PFSK-1 (cell line): ENCODE measurements at regions not wholly inside any gene's neighbourhood (a gene's known extent, or its start where the extent isn't known, plus 50 kb on each side); places are given as distances from the start of the nearest gene placed in this dataset.

Experiments
- FOXP2 ChIP-seq: optimal IDR thresholded peaks from 2 replicates; pipeline ENCODE3; 2011; ENCODE audit warnings: borderline replicate concordance, control low read depth, inconsistent platforms; ENCODE audit not compliant: insufficient read depth; ENCODE audit errors: extremely low read length, extremely low read depth
- POLR2AphosphoS5 ChIP-seq: IDR thresholded peaks from 2 replicates; pipeline ENCODE4 v1.6.1; 2012; ENCODE audit warnings: low read depth, mild to moderate bottlenecking, control low read depth, low read length, moderate library complexity
- SIN3A ChIP-seq: IDR thresholded peaks from 2 replicates; pipeline ENCODE4 v1.6.1; 2012; ENCODE audit warnings: mild to moderate bottlenecking, low read length, moderate library complexity, borderline replicate concordance; ENCODE audit not compliant: insufficient read depth
- TAF1 ChIP-seq: IDR thresholded peaks from 2 replicates; pipeline ENCODE4 v1.6.1; 2012; ENCODE audit warnings: low read length, control low read depth, borderline replicate concordance; ENCODE audit not compliant: insufficient read depth
- TF ChIP-seq, protein P1 (sequence below), 2 experiments: IDR thresholded peaks; 2 replicates each; pipeline versions ENCODE4 v1.6.1 to v1.8.0; 2011 to 2012; ENCODE audit warnings: low read depth in 2 of 2, low read length in 2 of 2, control low read depth in 1 of 2, inconsistent platforms in 1 of 2, mild to moderate bottlenecking in 1 of 2, moderate library complexity in 1 of 2; ENCODE audit not compliant: insufficient read depth in 1 of 2

DNA sequence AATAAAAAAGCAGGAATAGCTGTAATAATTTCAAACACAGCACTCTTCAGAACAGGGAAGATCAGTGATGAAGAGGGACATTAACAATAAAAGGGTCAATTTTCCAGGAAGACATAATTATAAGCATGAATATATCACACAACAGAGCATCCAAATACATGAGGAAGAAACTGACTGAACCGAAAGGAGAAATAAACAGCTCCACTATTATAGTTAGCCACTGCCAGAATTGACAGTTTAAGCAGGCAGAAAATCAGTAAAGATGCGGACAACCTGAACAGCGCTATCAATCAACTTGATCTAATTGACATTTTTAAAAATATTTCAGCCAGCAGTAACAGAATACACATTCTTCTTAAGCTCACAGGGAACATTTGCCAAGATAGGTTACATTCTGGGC is 89.1 kb downstream of the MED10 start:
- TF ChIP-seq, protein P1, sequence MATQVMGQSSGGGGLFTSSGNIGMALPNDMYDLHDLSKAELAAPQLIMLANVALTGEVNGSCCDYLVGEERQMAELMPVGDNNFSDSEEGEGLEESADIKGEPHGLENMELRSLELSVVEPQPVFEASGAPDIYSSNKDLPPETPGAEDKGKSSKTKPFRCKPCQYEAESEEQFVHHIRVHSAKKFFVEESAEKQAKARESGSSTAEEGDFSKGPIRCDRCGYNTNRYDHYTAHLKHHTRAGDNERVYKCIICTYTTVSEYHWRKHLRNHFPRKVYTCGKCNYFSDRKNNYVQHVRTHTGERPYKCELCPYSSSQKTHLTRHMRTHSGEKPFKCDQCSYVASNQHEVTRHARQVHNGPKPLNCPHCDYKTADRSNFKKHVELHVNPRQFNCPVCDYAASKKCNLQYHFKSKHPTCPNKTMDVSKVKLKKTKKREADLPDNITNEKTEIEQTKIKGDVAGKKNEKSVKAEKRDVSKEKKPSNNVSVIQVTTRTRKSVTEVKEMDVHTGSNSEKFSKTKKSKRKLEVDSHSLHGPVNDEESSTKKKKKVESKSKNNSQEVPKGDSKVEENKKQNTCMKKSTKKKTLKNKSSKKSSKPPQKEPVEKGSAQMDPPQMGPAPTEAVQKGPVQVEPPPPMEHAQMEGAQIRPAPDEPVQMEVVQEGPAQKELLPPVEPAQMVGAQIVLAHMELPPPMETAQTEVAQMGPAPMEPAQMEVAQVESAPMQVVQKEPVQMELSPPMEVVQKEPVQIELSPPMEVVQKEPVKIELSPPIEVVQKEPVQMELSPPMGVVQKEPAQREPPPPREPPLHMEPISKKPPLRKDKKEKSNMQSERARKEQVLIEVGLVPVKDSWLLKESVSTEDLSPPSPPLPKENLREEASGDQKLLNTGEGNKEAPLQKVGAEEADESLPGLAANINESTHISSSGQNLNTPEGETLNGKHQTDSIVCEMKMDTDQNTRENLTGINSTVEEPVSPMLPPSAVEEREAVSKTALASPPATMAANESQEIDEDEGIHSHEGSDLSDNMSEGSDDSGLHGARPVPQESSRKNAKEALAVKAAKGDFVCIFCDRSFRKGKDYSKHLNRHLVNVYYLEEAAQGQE (IDR thresholded peaks at IDR 0.05; ENCODE audit: insufficient read depth in 1 of 2, low read depth in 2 of 2, low read length in 2 of 2), result no peak
- TF ChIP-seq TAF1 (no peak), SIN3A (no peak), FOXP2 (no peak)

DNA sequence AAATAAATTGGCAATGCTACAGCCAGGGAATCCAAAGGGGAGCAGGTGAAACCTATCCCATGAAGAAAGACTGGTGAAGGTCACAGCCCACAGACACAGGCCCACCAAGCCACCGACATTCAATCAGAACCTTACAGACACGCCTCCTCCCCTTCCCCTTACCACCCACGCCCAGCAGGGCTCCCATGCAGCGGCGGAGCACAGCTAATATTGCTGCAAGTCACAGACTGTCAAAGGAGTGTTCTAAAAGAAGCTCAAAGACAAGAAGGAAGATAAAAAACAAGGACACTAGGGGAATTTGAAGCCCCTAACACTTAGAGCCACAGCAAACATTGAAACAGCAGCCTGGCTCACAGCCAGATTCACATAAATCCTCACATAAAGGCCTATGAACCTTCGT is 91.2 kb downstream of the MED10 start:
- TF ChIP-seq POLR2AphosphoS5, result no peak
- TF ChIP-seq TAF1, result no peak
- no peak for TF ChIP-seq SIN3A
- no peak for TF ChIP-seq FOXP2
- TF ChIP-seq, protein P1 (IDR thresholded peaks at IDR 0.05; ENCODE audit: insufficient read depth in 1 of 2, low read depth in 2 of 2, low read length in 2 of 2), result no peak

DNA sequence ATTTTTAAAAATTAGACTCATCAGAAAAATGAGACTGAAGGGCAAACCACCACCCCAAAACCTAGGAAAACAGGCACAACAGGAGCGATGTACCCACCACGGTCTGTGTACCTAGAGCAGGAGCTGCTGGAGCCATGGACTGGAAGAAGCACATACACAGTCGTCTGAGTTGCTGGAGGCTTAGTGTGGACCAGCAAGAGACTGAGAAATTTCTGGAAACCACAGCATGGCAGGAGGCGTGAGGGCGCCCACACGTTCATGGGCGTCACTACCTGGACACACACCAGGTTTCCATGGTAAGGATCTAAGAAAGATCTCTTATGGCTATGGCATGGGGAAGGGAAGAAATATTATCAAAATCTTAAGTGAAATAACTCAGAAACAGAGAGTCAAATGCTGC is 91.9 kb downstream of the MED10 start:
- TF ChIP-seq SIN3A (no peak), POLR2AphosphoS5 (no peak), TAF1 (no peak), FOXP2 (no peak)
- TF ChIP-seq, protein P1 (IDR thresholded peaks at IDR 0.05; ENCODE audit: insufficient read depth in 1 of 2, low read depth in 2 of 2, low read length in 2 of 2), result no peak

DNA sequence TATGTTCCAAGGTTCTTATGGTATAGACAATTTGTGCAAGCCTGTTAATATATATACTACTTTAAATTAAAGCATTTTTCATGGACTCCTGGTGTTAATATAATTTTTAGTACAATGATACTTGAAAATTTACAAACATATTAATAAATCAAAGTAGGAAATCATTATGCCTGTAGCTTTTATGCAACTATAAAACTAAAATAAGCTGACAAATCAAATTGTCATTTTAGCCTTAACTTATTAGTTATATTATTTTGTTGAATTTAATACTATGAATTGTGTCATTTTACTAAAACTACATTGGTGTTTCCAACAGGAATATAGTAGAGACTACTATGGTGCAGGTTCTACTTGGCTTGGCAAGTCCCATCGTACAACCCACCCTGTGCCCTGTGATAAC is 96.0 kb downstream of the MED10 start:
- TF ChIP-seq, protein P1 (IDR thresholded peaks at IDR 0.05; ENCODE audit: insufficient read depth in 1 of 2, low read depth in 2 of 2, low read length in 2 of 2), result no peak
- TF ChIP-seq FOXP2 (no peak), TAF1 (no peak), POLR2AphosphoS5 (no peak), SIN3A (no peak)

DNA sequence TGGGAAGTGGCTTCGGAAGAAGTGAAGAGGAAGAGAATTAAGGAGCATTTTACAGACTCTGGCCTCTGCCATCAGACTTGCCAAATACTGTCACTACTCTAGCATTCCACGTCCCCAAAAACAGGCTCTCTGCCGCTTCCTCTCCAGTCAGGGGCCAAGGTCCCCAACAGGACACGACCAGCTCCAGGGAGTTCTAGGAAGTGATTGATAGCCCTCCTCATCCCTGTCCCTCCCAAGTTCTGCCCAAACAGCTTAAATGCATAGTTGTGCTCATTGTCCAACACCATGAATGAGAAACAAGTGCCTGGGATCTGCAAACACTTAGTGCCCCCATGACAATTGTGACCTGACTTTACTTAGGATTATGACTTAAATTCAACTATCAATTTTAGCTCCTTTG is 96.5 kb downstream of the MED10 start:
- TF ChIP-seq, protein P1 (IDR thresholded peaks at IDR 0.05; ENCODE audit: insufficient read depth in 1 of 2, low read depth in 2 of 2, low read length in 2 of 2), result no peak
- TF ChIP-seq TAF1 (no peak), SIN3A (no peak), POLR2AphosphoS5 (no peak), FOXP2 (no peak)
